HEK293 (cell line): ENCODE measurements at regions not wholly inside any gene's neighbourhood (a gene's known extent, or its start where the extent isn't known, plus 50 kb on each side); places are given as distances from the start of the nearest gene placed in this dataset.

Source experiments
- CTCF ChIA-PET: fragments of 350-600 bp; formaldehyde crosslinking; extraction: SDS; loops from one replicate; lab custom pipeline; 2021; ENCODE audit warnings: antibody characterized with exemption; lab: Yijun Ruan, JAX
- POLR2A ChIA-PET: fragments of 300-600 bp; formaldehyde crosslinking; extraction: SDS; loops from one replicate; lab custom pipeline; 2020; ENCODE audit warnings: antibody characterized with exemption, inconsistent platforms; lab: Yijun Ruan, JAX
- H3K27ac ChIP-seq: fragments of 200-500 bp; sonication (Bioruptor generic); 2 replicates; pipeline ENCODE4 v1.5.1; 2014; ENCODE audit warnings: low read depth, low read length, control low read depth, inconsistent platforms; ENCODE audit errors: extremely low read depth
- H3K36me3 ChIP-seq, 2 experiments: fragments of 200-500 bp in 1 of 2; sonication (Bioruptor generic) in 1 of 2; 1 replicate in 1 of 2; 2 replicates in 1 of 2; pipeline ENCODE4 v1.5.1; 2014 to 2017; ENCODE audit warnings: inconsistent platforms in 2 of 2, low read length in 2 of 2; ENCODE audit not compliant: control insufficient read depth in 2 of 2, insufficient read depth in 1 of 2
- H3K4me1 ChIP-seq: fragments of 200-500 bp; sonication (Bioruptor generic); 2 replicates; pipeline ENCODE4 v1.5.1; 2014; ENCODE audit warnings: mild to moderate bottlenecking, low read length, inconsistent platforms; ENCODE audit not compliant: control insufficient read depth, insufficient read depth
- H3K4me3 ChIP-seq: 2 replicates; pipeline ENCODE4 v1.5.1; 2011; ENCODE audit warnings: low read depth, mild to moderate bottlenecking, control low read depth, low read length, moderate library complexity
- H3K9me3 ChIP-seq: fragments of 200-500 bp; sonication (Bioruptor generic); 2 replicates; pipeline ENCODE4 v1.5.1; 2014; ENCODE audit warnings: low read depth, low read length, inconsistent platforms; ENCODE audit not compliant: control insufficient read depth, insufficient read depth
- EGR2 ChIP-seq: fragments of 450-650 bp; formaldehyde crosslinking; IDR thresholded peaks from 2 replicates; pipeline ENCODE4 v1.5.1; 2016; ENCODE audit warnings: low read depth, missing biosample characterization, missing genetic modification characterization
- FEZF1 ChIP-seq: fragments of 450-650 bp; formaldehyde crosslinking; IDR thresholded peaks from 2 replicates; pipeline ENCODE4 v1.5.1; 2016; ENCODE audit warnings: missing biosample characterization, missing genetic modification characterization
- MZF1 ChIP-seq: fragments of 450-650 bp; formaldehyde crosslinking; IDR thresholded peaks from 2 replicates; pipeline ENCODE4 v1.5.1; 2017; ENCODE audit warnings: missing biosample characterization, missing genetic modification characterization, borderline replicate concordance
- PRDM10 ChIP-seq: fragments of 450-650 bp; formaldehyde crosslinking; IDR thresholded peaks from 2 replicates; pipeline ENCODE4 v1.5.1; 2016; ENCODE audit warnings: missing biosample characterization, missing genetic modification characterization
- ZFHX2 ChIP-seq: fragments of 450-650 bp; formaldehyde crosslinking; conservative IDR thresholded peaks from 2 replicates; pipeline ENCODE4 v1.5.1; 2016; ENCODE audit warnings: missing biosample characterization, missing genetic modification characterization
- ZFP37 ChIP-seq: fragments of 450-650 bp; formaldehyde crosslinking; IDR thresholded peaks from 2 replicates; pipeline ENCODE4 v1.5.1; 2016; ENCODE audit warnings: missing biosample characterization, missing genetic modification characterization
- ZNF114 ChIP-seq: fragments of 450-650 bp; formaldehyde crosslinking; IDR thresholded peaks from 2 replicates; pipeline ENCODE4 v1.5.0; 2017; ENCODE audit warnings: missing biosample characterization, missing genetic modification characterization
- ZNF140 ChIP-seq: fragments of 450-650 bp; formaldehyde crosslinking; IDR thresholded peaks from 2 replicates; pipeline ENCODE4 v1.5.1; 2016; ENCODE audit warnings: missing biosample characterization, missing genetic modification characterization
- ZNF155 ChIP-seq: fragments of 450-650 bp; formaldehyde crosslinking; IDR thresholded peaks from 2 replicates; pipeline ENCODE4 v1.5.1; 2016; ENCODE audit warnings: missing biosample characterization, missing genetic modification characterization
- ZNF202 ChIP-seq: fragments of 450-650 bp; formaldehyde crosslinking; IDR thresholded peaks from 2 replicates; pipeline ENCODE4 v1.5.1; 2016; ENCODE audit warnings: missing biosample characterization, missing genetic modification characterization, borderline replicate concordance
- ZNF214 ChIP-seq: fragments of 450-650 bp; formaldehyde crosslinking; IDR thresholded peaks from 2 replicates; pipeline ENCODE4 v1.5.1; 2017; ENCODE audit warnings: missing biosample characterization, mild to moderate bottlenecking, missing genetic modification characterization, borderline replicate concordance
- ZNF221 ChIP-seq: fragments of 450-650 bp; formaldehyde crosslinking; IDR thresholded peaks from 2 replicates; pipeline ENCODE4 v1.5.1; 2017; ENCODE audit warnings: missing biosample characterization, missing genetic modification characterization, borderline replicate concordance
- ZNF350 ChIP-seq: fragments of 450-650 bp; formaldehyde crosslinking; IDR thresholded peaks from 2 replicates; pipeline ENCODE4 v1.5.0; 2017; ENCODE audit warnings: missing biosample characterization, mild to moderate bottlenecking, missing genetic modification characterization
- ZNF530 ChIP-seq: fragments of 450-650 bp; formaldehyde crosslinking; IDR thresholded peaks from 2 replicates; pipeline ENCODE4 v1.5.1; 2016; ENCODE audit warnings: low read depth, missing biosample characterization, missing genetic modification characterization
- ZNF560 ChIP-seq: fragments of 450-650 bp; formaldehyde crosslinking; IDR thresholded peaks from 2 replicates; pipeline ENCODE4 v1.5.1; 2017; ENCODE audit warnings: missing biosample characterization, missing genetic modification characterization, borderline replicate concordance
- ZNF561 ChIP-seq: fragments of 450-650 bp; IDR thresholded peaks from 2 replicates; pipeline ENCODE4 v1.5.1; 2018; ENCODE audit warnings: missing biosample characterization, missing genetic modification characterization, borderline replicate concordance
- ZNF610 ChIP-seq: fragments of 450-650 bp; formaldehyde crosslinking; IDR thresholded peaks from 2 replicates; pipeline ENCODE4 v1.5.1; 2016; ENCODE audit warnings: missing biosample characterization, missing genetic modification characterization, borderline replicate concordance
- ZNF768 ChIP-seq: fragments of 450-650 bp; formaldehyde crosslinking; IDR thresholded peaks from 2 replicates; pipeline ENCODE4 v1.5.1; 2018; ENCODE audit warnings: missing biosample characterization, mild to moderate bottlenecking, missing genetic modification characterization
- ZNF776 ChIP-seq: fragments of 450-650 bp; formaldehyde crosslinking; IDR thresholded peaks from 2 replicates; pipeline ENCODE4 v1.5.0; 2017; ENCODE audit warnings: missing biosample characterization, missing genetic modification characterization, borderline replicate concordance
- ZNF792 ChIP-seq: fragments of 450-650 bp; formaldehyde crosslinking; IDR thresholded peaks from 2 replicates; pipeline ENCODE4 v1.5.1; 2016; ENCODE audit warnings: missing biosample characterization, missing genetic modification characterization
- ZSCAN30 ChIP-seq: fragments of 450-650 bp; IDR thresholded peaks from 2 replicates; pipeline ENCODE4 v1.5.1; 2018; ENCODE audit warnings: missing biosample characterization, mild to moderate bottlenecking, missing genetic modification characterization, moderate library complexity
- TF ChIP-seq, protein P1 (sequence below): fragments of 450-650 bp; IDR thresholded peaks from 2 replicates; pipeline ENCODE4 v1.5.1; 2018; ENCODE audit warnings: missing biosample characterization, missing genetic modification characterization
- TF ChIP-seq, protein P2 (sequence below): fragments of 450-650 bp; formaldehyde crosslinking; IDR thresholded peaks from 2 replicates; pipeline ENCODE4 v1.5.1; 2016; ENCODE audit warnings: missing biosample characterization, missing genetic modification characterization, low read depth
- TF ChIP-seq, protein P3 (sequence below): fragments of 450-650 bp; formaldehyde crosslinking; IDR thresholded peaks from 2 replicates; pipeline ENCODE4 v1.5.1; 2017; ENCODE audit warnings: missing biosample characterization, missing genetic modification characterization

GRCh38 chr2:189260361-189260814, 80.8 kb upstream of the COL5A2 start:
- CTCF ChIA-PET: no interaction called here
- H3K27ac ChIP-seq: no peak overlapping the region
- no peak overlapping the region for H3K4me3 ChIP-seq
- no peaks in the 10 kb centered on the region for H3K36me3 ChIP-seq
- TF ChIP-seq ZNF140 (tag by site-specific recombination): no peak
- no peak for TF ChIP-seq MZF1 (tag by site-specific recombination)
- TF ChIP-seq, protein P1, sequence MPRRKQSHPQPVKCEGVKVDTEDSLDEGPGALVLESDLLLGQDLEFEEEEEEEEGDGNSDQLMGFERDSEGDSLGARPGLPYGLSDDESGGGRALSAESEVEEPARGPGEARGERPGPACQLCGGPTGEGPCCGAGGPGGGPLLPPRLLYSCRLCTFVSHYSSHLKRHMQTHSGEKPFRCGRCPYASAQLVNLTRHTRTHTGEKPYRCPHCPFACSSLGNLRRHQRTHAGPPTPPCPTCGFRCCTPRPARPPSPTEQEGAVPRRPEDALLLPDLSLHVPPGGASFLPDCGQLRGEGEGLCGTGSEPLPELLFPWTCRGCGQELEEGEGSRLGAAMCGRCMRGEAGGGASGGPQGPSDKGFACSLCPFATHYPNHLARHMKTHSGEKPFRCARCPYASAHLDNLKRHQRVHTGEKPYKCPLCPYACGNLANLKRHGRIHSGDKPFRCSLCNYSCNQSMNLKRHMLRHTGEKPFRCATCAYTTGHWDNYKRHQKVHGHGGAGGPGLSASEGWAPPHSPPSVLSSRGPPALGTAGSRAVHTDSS (tag by site-specific recombination): no peak
- TF ChIP-seq, protein P2, sequence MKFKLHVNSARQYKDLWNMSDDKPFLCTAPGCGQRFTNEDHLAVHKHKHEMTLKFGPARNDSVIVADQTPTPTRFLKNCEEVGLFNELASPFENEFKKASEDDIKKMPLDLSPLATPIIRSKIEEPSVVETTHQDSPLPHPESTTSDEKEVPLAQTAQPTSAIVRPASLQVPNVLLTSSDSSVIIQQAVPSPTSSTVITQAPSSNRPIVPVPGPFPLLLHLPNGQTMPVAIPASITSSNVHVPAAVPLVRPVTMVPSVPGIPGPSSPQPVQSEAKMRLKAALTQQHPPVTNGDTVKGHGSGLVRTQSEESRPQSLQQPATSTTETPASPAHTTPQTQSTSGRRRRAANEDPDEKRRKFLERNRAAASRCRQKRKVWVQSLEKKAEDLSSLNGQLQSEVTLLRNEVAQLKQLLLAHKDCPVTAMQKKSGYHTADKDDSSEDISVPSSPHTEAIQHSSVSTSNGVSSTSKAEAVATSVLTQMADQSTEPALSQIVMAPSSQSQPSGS (tag by site-specific recombination): no peak
- no peak for TF ChIP-seq ZNF792 (tag by site-specific recombination)
- TF ChIP-seq ZNF202 (tag by site-specific recombination): no peak
- no peak for TF ChIP-seq FEZF1 (tag by site-specific recombination)
- TF ChIP-seq, protein P3, sequence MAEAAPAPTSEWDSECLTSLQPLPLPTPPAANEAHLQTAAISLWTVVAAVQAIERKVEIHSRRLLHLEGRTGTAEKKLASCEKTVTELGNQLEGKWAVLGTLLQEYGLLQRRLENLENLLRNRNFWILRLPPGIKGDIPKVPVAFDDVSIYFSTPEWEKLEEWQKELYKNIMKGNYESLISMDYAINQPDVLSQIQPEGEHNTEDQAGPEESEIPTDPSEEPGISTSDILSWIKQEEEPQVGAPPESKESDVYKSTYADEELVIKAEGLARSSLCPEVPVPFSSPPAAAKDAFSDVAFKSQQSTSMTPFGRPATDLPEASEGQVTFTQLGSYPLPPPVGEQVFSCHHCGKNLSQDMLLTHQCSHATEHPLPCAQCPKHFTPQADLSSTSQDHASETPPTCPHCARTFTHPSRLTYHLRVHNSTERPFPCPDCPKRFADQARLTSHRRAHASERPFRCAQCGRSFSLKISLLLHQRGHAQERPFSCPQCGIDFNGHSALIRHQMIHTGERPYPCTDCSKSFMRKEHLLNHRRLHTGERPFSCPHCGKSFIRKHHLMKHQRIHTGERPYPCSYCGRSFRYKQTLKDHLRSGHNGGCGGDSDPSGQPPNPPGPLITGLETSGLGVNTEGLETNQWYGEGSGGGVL (tag by site-specific recombination): no peak
- TF ChIP-seq ZNF114: no peak
- TF ChIP-seq ZNF221 (tag by site-specific recombination): no peak
- no peak for TF ChIP-seq EGR2 (tag by site-specific recombination)
- TF ChIP-seq ZNF560 (tag by site-specific recombination): no peak
- TF ChIP-seq ZNF155: no peak
- POLR2A ChIA-PET: no interaction called here
- H3K9me3 ChIP-seq: no peaks in the 10 kb centered on the region
- H3K4me1 ChIP-seq: no peaks in the 10 kb centered on the region

GRCh38 chr2:189261431-189261841, 81.9 kb upstream of the COL5A2 start:
- no peaks in the 10 kb centered on the region for H3K9me3 ChIP-seq
- no peaks in the 10 kb centered on the region for H3K4me1 ChIP-seq
- no peak overlapping the region for H3K27ac ChIP-seq
- no peak overlapping the region for H3K4me3 ChIP-seq
- POLR2A ChIA-PET: no interaction called here
- CTCF ChIA-PET: interaction anchor here (1.2 kb wide), 1 partner anchor 167 kb away, joined by 4 read pairs; no protein-coding TSS in a partner anchor
- H3K36me3 ChIP-seq: no peaks in the 10 kb centered on the region
- TF ChIP-seq ZNF561 (tag by site-specific recombination): no peak
- no peak for TF ChIP-seq ZNF610
- TF ChIP-seq ZNF768 (tag by site-specific recombination): no peak
- no peak for TF ChIP-seq PRDM10 (tag by site-specific recombination)
- TF ChIP-seq ZNF214: no peak
- no peak for TF ChIP-seq ZNF776
- TF ChIP-seq ZFHX2 (tag by site-specific recombination): no peak
- TF ChIP-seq ZNF530 (tag by site-specific recombination): no peak
- no peak for TF ChIP-seq ZNF350
- TF ChIP-seq ZFP37: no peak
- TF ChIP-seq ZSCAN30 (tag by site-specific recombination): no peak
